PFSK-1 (cell line): ENCODE measurements at regions not wholly inside any gene's neighbourhood (a gene's known extent, or its start where the extent isn't known, plus 50 kb on each side); places are given as distances from the start of the nearest gene placed in this dataset.

Experiments used
- FOXP2 ChIP-seq: optimal IDR thresholded peaks from 2 replicates; pipeline ENCODE3; 2011; ENCODE audit warnings: borderline replicate concordance, control low read depth, inconsistent platforms; ENCODE audit not compliant: insufficient read depth; ENCODE audit errors: extremely low read length, extremely low read depth
- POLR2AphosphoS5 ChIP-seq: IDR thresholded peaks from 2 replicates; pipeline ENCODE4 v1.6.1; 2012; ENCODE audit warnings: low read depth, mild to moderate bottlenecking, control low read depth, low read length, moderate library complexity
- SIN3A ChIP-seq: IDR thresholded peaks from 2 replicates; pipeline ENCODE4 v1.6.1; 2012; ENCODE audit warnings: mild to moderate bottlenecking, low read length, moderate library complexity, borderline replicate concordance; ENCODE audit not compliant: insufficient read depth
- TAF1 ChIP-seq: IDR thresholded peaks from 2 replicates; pipeline ENCODE4 v1.6.1; 2012; ENCODE audit warnings: low read length, control low read depth, borderline replicate concordance; ENCODE audit not compliant: insufficient read depth
- TF ChIP-seq, protein P1 (sequence below), 2 experiments: IDR thresholded peaks; 2 replicates each; pipeline versions ENCODE4 v1.6.1 to v1.8.0; 2011 to 2012; ENCODE audit warnings: low read depth in 2 of 2, low read length in 2 of 2, control low read depth in 1 of 2, inconsistent platforms in 1 of 2, mild to moderate bottlenecking in 1 of 2, moderate library complexity in 1 of 2; ENCODE audit not compliant: insufficient read depth in 1 of 2

DNA sequence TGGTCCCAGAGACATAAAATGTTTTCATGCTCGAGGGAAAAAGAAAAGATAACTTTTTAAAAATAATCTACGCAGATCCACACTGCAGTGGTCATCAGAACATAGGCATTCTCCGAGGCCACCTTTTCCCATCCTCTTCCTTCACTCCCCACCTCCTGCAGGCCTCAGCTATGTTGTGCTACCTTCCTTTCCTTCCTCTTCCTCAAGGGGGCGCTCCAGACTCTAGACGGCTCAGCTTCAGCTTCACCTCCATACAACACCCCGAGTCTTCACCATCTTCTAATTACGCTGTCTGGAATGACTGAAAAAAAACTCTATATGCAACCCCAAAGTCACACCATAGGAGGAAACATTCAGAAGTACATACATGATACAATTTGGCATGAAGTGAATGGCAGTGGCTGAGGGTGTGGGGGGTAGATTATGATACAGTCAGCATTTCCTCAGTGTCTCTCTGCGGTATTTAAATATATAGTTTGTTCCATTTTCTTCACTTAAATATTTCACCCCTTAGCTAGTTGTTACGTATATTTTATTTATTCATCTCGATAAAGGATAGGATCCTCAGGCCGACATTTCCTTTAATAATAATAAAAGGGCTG is 583.6 kb downstream of the IRS1 start:
- TF ChIP-seq POLR2AphosphoS5: no peak

- TF ChIP-seq, protein P1, sequence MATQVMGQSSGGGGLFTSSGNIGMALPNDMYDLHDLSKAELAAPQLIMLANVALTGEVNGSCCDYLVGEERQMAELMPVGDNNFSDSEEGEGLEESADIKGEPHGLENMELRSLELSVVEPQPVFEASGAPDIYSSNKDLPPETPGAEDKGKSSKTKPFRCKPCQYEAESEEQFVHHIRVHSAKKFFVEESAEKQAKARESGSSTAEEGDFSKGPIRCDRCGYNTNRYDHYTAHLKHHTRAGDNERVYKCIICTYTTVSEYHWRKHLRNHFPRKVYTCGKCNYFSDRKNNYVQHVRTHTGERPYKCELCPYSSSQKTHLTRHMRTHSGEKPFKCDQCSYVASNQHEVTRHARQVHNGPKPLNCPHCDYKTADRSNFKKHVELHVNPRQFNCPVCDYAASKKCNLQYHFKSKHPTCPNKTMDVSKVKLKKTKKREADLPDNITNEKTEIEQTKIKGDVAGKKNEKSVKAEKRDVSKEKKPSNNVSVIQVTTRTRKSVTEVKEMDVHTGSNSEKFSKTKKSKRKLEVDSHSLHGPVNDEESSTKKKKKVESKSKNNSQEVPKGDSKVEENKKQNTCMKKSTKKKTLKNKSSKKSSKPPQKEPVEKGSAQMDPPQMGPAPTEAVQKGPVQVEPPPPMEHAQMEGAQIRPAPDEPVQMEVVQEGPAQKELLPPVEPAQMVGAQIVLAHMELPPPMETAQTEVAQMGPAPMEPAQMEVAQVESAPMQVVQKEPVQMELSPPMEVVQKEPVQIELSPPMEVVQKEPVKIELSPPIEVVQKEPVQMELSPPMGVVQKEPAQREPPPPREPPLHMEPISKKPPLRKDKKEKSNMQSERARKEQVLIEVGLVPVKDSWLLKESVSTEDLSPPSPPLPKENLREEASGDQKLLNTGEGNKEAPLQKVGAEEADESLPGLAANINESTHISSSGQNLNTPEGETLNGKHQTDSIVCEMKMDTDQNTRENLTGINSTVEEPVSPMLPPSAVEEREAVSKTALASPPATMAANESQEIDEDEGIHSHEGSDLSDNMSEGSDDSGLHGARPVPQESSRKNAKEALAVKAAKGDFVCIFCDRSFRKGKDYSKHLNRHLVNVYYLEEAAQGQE (IDR thresholded peaks at IDR 0.05; ENCODE audit: insufficient read depth in 1 of 2, low read depth in 2 of 2, low read length in 2 of 2): no peak
- TF ChIP-seq TAF1: no peak
- TF ChIP-seq SIN3A: no peak
- TF ChIP-seq POLR2AphosphoS5: no peak
- TF ChIP-seq FOXP2: no peak
These were observed 585.9 kb downstream of the IRS1 start for GRCh38 chr2:226213717-226214116.

- TF ChIP-seq SIN3A (no peak), POLR2AphosphoS5 (no peak), FOXP2 (no peak), TAF1 (no peak)
- TF ChIP-seq, protein P1 (IDR thresholded peaks at IDR 0.05; ENCODE audit: insufficient read depth in 1 of 2, low read depth in 2 of 2, low read length in 2 of 2): no peak
These were observed 588.2 kb downstream of the IRS1 start for GRCh38 chr2:226211439-226211838.

- TF ChIP-seq, protein P1 (IDR thresholded peaks at IDR 0.05; ENCODE audit: insufficient read depth in 1 of 2, low read depth in 2 of 2, low read length in 2 of 2): no peak
- TF ChIP-seq TAF1: no peak
- TF ChIP-seq POLR2AphosphoS5: no peak
- no peak for TF ChIP-seq SIN3A
- TF ChIP-seq FOXP2: no peak
These were observed 590.9 kb downstream of the IRS1 start for GRCh38 chr2:226208726-226209125.

DNA sequence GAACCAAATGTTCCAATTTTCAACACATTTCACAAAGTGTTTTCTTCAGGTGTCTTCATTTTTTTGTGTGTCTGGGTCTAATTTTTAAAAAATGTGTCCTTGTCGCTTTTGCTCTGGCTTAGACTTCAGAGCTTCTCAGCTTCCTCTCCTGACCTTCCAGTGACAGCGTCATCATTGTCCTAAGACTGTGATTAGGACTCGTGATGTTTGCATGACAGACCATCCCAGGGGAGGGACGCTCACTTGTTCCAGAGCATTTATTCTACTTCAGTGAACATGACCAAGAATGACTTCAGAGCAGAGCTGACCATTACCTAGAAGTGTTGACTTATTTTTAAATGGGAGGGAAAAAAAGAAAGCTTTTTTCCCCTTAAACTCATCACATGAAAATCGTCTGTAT is 591.9 kb downstream of the IRS1 start:
- TF ChIP-seq POLR2AphosphoS5: no peak
- no peak for TF ChIP-seq TAF1
- TF ChIP-seq SIN3A: no peak
- TF ChIP-seq, protein P1 (IDR thresholded peaks at IDR 0.05; ENCODE audit: insufficient read depth in 1 of 2, low read depth in 2 of 2, low read length in 2 of 2): no peak
- no peak for TF ChIP-seq FOXP2

GRCh38 chr2:226199555-226199954 is 600.1 kb downstream of the IRS1 start:
- TF ChIP-seq, protein P1 (IDR thresholded peaks at IDR 0.05; ENCODE audit: insufficient read depth in 1 of 2, low read depth in 2 of 2, low read length in 2 of 2): no peak
- TF ChIP-seq SIN3A (no peak), FOXP2 (no peak), TAF1 (no peak), POLR2AphosphoS5 (no peak)
